ENCODE measurements at regions not wholly inside any gene's neighbourhood (a gene's known extent, or its start where the extent isn't known, plus 50 kb on each side); places are given as distances from the start of the nearest gene placed in this dataset.
"Not testable (repeated sequence)": the region's sequence is repeated elsewhere in the genome, so short reads cannot be mapped to it uniquely, and the experiment has no call there.

DNA sequence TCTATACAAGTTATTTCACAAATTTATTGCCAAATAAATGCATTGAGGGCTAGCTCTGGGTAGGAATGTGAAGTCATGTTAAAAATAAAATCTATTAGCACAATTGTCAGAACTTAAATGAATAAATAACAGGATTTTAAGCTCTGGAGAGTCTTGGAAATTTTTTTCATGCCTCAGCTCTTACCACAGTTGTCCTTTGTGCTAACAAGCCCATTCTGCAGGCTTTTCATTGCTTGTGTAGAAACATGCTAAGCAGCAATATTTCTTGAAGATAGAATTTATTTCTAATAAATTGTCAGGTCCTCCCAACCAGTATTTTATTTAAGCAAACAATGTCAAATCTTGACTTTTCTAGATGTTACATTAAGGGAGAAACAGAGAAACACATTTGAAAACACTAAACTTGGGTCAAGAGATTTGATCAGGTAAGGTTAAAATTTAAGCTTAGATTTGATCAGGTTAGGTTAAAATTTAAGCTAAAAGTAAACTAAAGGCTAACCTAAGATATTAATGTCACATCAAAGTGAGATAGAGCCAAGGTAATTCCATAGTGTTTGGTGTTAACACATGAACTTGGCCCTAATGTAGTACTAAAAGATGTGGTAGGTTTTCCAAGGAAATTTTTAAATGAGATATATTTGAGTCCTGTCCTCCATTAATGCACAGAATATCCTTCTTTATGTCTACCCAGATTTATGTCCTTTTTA, 179.1 kb upstream of the IL1RAPL1 start:
- TF ChIP-seq CTCF (IDR thresholded peaks at IDR 0.05), result no peak
- no peak for TF ChIP-seq POLR2AphosphoS5 (IDR thresholded peaks at IDR 0.05)
- TF ChIP-seq EP300 (IDR thresholded peaks at IDR 0.05; ENCODE audit: low read depth), result no peak
- TF ChIP-seq POLR2A (IDR thresholded peaks at IDR 0.05), result no peak
- H3K36me3 ChIP-seq, result no peaks in the 10 kb centered on the region
- no peaks in the 10 kb centered on the region for H3K9me3 ChIP-seq
- no peak overlapping the region for H3K4me3 ChIP-seq
- in situ Hi-C loops (cut with MboI; ENCODE audit: low pct_ligation_motif_present in 1 of 4, low pct_unique_long_range_greater_than_20kb in 1 of 4, low sequenced_read_pairs in 3 of 4) (no loop called here), intact Hi-C loops (cut with DNase I; ENCODE audit: low total_unique reads) (no loop called here)
- DNase-seq, result no peak
- no peaks in the 10 kb centered on the region for H3K27me3 ChIP-seq
- H3K4me1 ChIP-seq, result no peaks in the 10 kb centered on the region
- no peak overlapping the region for H3K27ac ChIP-seq

GRCh38 chrX:28398342-28398741, 188.9 kb upstream of the IL1RAPL1 start:
- 88% methylated on average over 2 of the region's 2 CpGs; no CpG with 5 or more reads in 1 of the 2 donors for WGBS, 2 donors (ENCODE audit: low coverage in 1 of 2)
- TF ChIP-seq POLR2A (IDR thresholded peaks at IDR 0.05), result no peak
- TF ChIP-seq POLR2AphosphoS5 (IDR thresholded peaks at IDR 0.05), result no peak
- TF ChIP-seq CTCF (IDR thresholded peaks at IDR 0.05), result no peak
- no peak for TF ChIP-seq EP300 (IDR thresholded peaks at IDR 0.05; ENCODE audit: low read depth)
- H3K27me3 ChIP-seq, result no peaks in the 10 kb centered on the region
- H3K9me3 ChIP-seq, result no peaks in the 10 kb centered on the region
- intact Hi-C loops (cut with DNase I; ENCODE audit: low total_unique reads) (no loop called here), in situ Hi-C loops (cut with MboI; ENCODE audit: low pct_ligation_motif_present in 1 of 4, low pct_unique_long_range_greater_than_20kb in 1 of 4, low sequenced_read_pairs in 3 of 4) (no loop called here)
- DNase-seq, result no peak
- H3K27ac ChIP-seq, result no peak overlapping the region
- H3K4me3 ChIP-seq, result no peak overlapping the region
- no peaks in the 10 kb centered on the region for H3K36me3 ChIP-seq
- no peaks in the 10 kb centered on the region for H3K4me1 ChIP-seq

DNA sequence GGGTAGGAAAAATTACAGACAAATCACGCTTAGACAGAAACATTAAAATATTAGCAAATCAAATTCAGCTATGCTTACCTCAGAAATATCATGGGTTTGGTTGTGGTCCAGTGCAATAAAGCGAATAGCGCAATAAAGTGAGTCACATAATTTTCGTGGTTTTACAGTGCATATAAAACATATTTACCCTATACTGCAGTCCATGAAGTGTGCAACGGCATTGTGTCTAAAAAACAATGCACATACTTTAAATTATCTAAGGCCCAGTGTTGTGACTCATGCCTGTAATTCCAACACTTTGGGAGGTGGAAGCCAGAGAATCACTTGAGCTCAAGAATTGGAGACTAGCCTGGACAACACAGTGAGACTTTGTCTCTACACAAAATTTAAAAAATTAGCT, 195.7 kb upstream of the IL1RAPL1 start:
- H3K4me1 ChIP-seq, result no peaks in the 10 kb centered on the region
- no peaks in the 10 kb centered on the region for H3K36me3 ChIP-seq
- in situ Hi-C loops (cut with MboI; ENCODE audit: low pct_ligation_motif_present in 1 of 4, low pct_unique_long_range_greater_than_20kb in 1 of 4, low sequenced_read_pairs in 3 of 4), result no loop called here
- H3K9me3 ChIP-seq, result no peaks in the 10 kb centered on the region
- TF ChIP-seq EP300 (IDR thresholded peaks at IDR 0.05; ENCODE audit: low read depth) (no peak), POLR2AphosphoS5 (IDR thresholded peaks at IDR 0.05) (no peak), POLR2A (IDR thresholded peaks at IDR 0.05) (no peak), CTCF (IDR thresholded peaks at IDR 0.05) (no peak)
- H3K27me3 ChIP-seq, result no peaks in the 10 kb centered on the region
- no peak overlapping the region for H3K4me3 ChIP-seq
- no peak for DNase-seq
- H3K27ac ChIP-seq, result no peak overlapping the region
- WGBS, 2 donors (ENCODE audit: low coverage in 1 of 2), result 33 to 61% methylated on average over 4 to 5 of the region's 5 CpGs
- intact Hi-C loops (cut with DNase I; ENCODE audit: low total_unique reads), result no loop called here

DNA sequence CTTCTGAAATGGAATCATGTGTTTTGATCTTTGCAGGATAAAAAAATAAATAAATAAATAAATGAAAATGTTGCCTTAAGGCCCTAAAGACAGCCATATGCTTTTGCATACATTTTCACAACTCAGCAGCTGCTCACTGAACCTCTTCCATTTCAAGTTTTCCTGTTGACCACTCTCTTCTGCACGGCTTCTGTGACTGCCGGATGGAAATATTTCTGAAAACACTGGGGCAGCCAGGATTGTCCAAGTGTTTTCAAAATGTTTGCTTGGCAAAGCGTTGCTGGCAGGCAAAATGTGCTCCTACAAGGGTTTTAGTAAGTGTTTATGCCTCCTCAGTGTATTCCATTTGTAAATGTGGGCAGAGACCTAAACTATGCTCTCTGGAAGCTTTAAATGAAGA, 208.1 kb upstream of the IL1RAPL1 start:
- TF ChIP-seq EP300 (IDR thresholded peaks at IDR 0.05; ENCODE audit: low read depth) (no peak), POLR2AphosphoS5 (IDR thresholded peaks at IDR 0.05) (no peak), POLR2A (IDR thresholded peaks at IDR 0.05) (no peak), CTCF (IDR thresholded peaks at IDR 0.05) (no peak)
- WGBS, 2 donors (ENCODE audit: low coverage in 1 of 2), result 57% methylated on average over 3 of the region's 3 CpGs; no CpG with 5 or more reads in 1 of the 2 donors
- in situ Hi-C loops (cut with MboI; ENCODE audit: low pct_ligation_motif_present in 1 of 4, low pct_unique_long_range_greater_than_20kb in 1 of 4, low sequenced_read_pairs in 3 of 4), result no loop called here
- Histone ChIP-seq H3K4me3 (no peak overlapping the region), H3K27ac (no peak overlapping the region), H3K9me3 (no peaks in the 10 kb centered on the region), H3K27me3 (no peaks in the 10 kb centered on the region), H3K4me1 (no peaks in the 10 kb centered on the region), H3K36me3 (no peaks in the 10 kb centered on the region)
- intact Hi-C loops (cut with DNase I; ENCODE audit: low total_unique reads), result no loop called here
- no peak for DNase-seq

GRCh38 chrX:28367649-28368048, 219.6 kb upstream of the IL1RAPL1 start:
- 83% methylated on average over 11 of the region's 11 CpGs; no CpG with 5 or more reads in 1 of the 2 donors for WGBS, 2 donors (ENCODE audit: low coverage in 1 of 2)
- DNase-seq; H3K36me3 ChIP-seq; H3K4me1 ChIP-seq; H3K27me3 ChIP-seq; H3K4me3 ChIP-seq; in situ Hi-C loops (cut with MboI; ENCODE audit: low pct_ligation_motif_present in 1 of 4, low pct_unique_long_range_greater_than_20kb in 1 of 4, low sequenced_read_pairs in 3 of 4); H3K9me3 ChIP-seq; H3K27ac ChIP-seq; intact Hi-C loops (cut with DNase I; ENCODE audit: low total_unique reads): not testable (repeated sequence)

All from transverse colon (tissue), 4 donors.